ENCODE measurements at regions not wholly inside any gene's neighbourhood (a gene's known extent, or its start where the extent isn't known, plus 50 kb on each side); places are given as distances from the start of the nearest gene placed in this dataset.

DNA sequence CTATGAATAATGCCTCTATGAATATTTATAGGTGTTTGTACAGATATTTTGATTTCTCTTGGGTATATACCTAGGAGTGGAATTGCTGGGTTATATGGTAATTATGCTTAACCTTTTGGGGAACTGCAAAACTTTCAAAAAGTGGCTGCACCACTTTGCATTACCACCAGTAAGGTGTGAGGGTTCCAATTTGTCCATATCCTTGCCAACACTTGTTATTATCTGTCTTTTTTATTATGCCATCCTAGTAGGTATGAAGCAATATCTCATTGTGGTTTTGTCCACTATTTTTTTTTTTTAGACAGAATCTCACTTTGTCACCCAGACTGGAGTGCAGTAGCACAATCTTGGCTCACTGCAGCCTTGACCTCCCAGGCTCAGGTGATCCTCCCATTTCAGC, 112.2 kb upstream of the FBXO11 start:
- peaks cover 4% of the 10 kb centered on the region for H3K27me3 Mint-ChIP-seq (ENCODE audit: unreplicated experiment)
- H3K4me1 Mint-ChIP-seq (ENCODE audit: low read depth, unreplicated experiment), result no peaks in the 10 kb centered on the region
- no peaks in the 10 kb centered on the region for H3K9me3 Mint-ChIP-seq (ENCODE audit: unreplicated experiment)
- H3K27ac Mint-ChIP-seq (ENCODE audit: unreplicated experiment), result no peak overlapping the region
- DNase-seq, result no peak
- no peaks in the 10 kb centered on the region for H3K36me3 Mint-ChIP-seq (ENCODE audit: unreplicated experiment)
- TF ChIP-seq, protein P1, sequence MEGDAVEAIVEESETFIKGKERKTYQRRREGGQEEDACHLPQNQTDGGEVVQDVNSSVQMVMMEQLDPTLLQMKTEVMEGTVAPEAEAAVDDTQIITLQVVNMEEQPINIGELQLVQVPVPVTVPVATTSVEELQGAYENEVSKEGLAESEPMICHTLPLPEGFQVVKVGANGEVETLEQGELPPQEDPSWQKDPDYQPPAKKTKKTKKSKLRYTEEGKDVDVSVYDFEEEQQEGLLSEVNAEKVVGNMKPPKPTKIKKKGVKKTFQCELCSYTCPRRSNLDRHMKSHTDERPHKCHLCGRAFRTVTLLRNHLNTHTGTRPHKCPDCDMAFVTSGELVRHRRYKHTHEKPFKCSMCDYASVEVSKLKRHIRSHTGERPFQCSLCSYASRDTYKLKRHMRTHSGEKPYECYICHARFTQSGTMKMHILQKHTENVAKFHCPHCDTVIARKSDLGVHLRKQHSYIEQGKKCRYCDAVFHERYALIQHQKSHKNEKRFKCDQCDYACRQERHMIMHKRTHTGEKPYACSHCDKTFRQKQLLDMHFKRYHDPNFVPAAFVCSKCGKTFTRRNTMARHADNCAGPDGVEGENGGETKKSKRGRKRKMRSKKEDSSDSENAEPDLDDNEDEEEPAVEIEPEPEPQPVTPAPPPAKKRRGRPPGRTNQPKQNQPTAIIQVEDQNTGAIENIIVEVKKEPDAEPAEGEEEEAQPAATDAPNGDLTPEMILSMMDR (IDR thresholded peaks at IDR 0.05; ENCODE audit: partially characterized antibody, unreplicated experiment), result no peak
- H3K4me3 Mint-ChIP-seq (ENCODE audit: unreplicated experiment), result no peak overlapping the region

DNA sequence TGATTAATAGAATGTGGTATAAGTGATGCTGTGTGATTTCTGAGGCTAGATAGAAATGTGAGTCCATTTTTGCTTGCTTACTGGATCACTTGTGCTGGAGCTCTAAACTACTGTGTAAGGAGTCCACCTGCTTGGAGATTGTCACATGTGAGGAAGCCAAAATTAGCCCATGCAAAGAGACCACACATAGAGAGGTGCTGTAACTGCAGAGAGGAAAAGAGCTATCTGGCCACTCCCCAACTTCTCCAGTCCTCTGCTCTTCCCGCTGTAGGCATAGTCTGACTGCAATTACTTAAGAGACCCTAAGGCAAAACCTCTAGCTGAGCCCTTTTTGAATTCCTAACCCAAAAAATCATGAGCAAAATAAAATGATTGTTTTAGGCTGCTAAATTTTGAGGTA, 120.6 kb upstream of the FBXO11 start:
- TF ChIP-seq, protein P1 (IDR thresholded peaks at IDR 0.05; ENCODE audit: partially characterized antibody, unreplicated experiment), result no peak
- no peaks in the 10 kb centered on the region for H3K4me1 Mint-ChIP-seq (ENCODE audit: low read depth, unreplicated experiment)
- no peak overlapping the region for H3K27ac Mint-ChIP-seq (ENCODE audit: unreplicated experiment)
- H3K27me3 Mint-ChIP-seq (ENCODE audit: unreplicated experiment), result no peaks in the 10 kb centered on the region
- DNase-seq, result no peak
- peaks cover 4% of the 10 kb centered on the region for H3K9me3 Mint-ChIP-seq (ENCODE audit: unreplicated experiment)
- no peak overlapping the region for H3K4me3 Mint-ChIP-seq (ENCODE audit: unreplicated experiment)
- H3K36me3 Mint-ChIP-seq (ENCODE audit: unreplicated experiment), result peaks cover 4% of the 10 kb centered on the region

DNA sequence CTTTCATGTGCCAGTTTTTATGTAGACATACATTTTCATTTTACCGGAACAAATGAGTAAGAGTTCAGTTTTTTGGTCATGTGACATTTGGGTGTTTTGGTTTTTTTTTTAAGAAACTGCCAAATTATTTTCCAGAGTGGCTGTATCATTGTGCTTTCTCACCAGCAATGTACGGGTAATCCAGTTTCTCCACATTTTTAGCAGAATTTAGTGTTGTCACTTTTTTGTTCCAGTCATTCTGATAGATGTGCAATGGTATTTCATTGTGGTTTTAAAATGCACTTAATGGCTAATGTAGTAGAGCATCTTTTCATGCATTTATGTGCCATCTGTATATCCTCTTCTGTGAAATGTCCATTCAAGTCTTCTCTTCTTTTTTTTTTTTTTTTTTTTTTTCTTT, 126.5 kb upstream of the FBXO11 start:
- Mint-ChIP-seq H3K27me3 (ENCODE audit: unreplicated experiment) (no peaks in the 10 kb centered on the region), H3K36me3 (ENCODE audit: unreplicated experiment) (peaks cover 8% of the 10 kb centered on the region), H3K4me1 (ENCODE audit: low read depth, unreplicated experiment) (no peaks in the 10 kb centered on the region), H3K4me3 (ENCODE audit: unreplicated experiment) (no peak overlapping the region), H3K27ac (ENCODE audit: unreplicated experiment) (no peak overlapping the region), H3K9me3 (ENCODE audit: unreplicated experiment) (peaks cover 4% of the 10 kb centered on the region)
- no peak for DNase-seq
- TF ChIP-seq, protein P1 (IDR thresholded peaks at IDR 0.05; ENCODE audit: partially characterized antibody, unreplicated experiment), result no peak

DNA sequence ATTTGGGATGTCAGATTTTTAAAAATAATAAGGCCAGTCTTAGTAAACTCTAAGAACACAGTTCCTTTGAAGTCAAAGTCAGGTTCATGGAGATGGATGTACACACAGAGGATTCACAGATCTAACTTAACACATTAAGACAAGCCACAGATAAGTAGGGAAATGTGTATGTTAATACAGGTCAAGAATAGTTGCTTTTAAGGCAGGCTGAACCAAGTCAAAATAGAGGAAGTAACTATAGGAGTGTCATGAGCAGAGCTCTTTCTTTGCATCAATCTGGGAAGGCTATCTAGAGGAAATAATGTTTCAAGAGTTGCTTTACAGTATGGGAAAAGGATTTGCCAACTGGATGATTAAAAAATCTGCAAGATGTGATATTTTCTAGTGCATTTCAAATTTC, 128.0 kb upstream of the FBXO11 start:
- no peaks in the 10 kb centered on the region for H3K9me3 Mint-ChIP-seq (ENCODE audit: unreplicated experiment)
- no peak for DNase-seq
- peaks cover 5% of the 10 kb centered on the region for H3K36me3 Mint-ChIP-seq (ENCODE audit: unreplicated experiment)
- no peak overlapping the region for H3K27ac Mint-ChIP-seq (ENCODE audit: unreplicated experiment)
- no peaks in the 10 kb centered on the region for H3K4me1 Mint-ChIP-seq (ENCODE audit: low read depth, unreplicated experiment)
- TF ChIP-seq, protein P1 (IDR thresholded peaks at IDR 0.05; ENCODE audit: partially characterized antibody, unreplicated experiment), result no peak
- no peaks in the 10 kb centered on the region for H3K27me3 Mint-ChIP-seq (ENCODE audit: unreplicated experiment)
- no peak overlapping the region for H3K4me3 Mint-ChIP-seq (ENCODE audit: unreplicated experiment)

DNA sequence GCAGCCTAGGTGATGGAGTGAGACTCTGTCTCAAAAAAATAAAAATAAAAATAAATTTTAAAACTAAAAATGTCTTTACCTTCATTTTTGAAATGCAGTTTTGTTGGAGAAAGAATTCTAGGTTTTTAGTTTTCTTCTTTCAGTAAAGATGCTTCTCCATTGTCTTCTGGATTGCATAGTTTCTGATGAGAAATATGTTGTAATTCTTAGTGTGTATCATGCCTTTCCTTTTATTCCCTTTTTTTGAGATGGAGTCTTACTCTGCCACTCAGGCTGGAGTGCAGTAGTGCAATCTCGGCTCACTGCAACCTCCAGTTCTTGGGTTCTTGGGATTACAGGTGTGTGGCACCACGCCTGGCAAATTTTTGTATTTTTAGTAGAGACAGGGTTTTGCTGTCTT, 130.0 kb upstream of the FBXO11 start:
- no peak overlapping the region for H3K27ac Mint-ChIP-seq (ENCODE audit: unreplicated experiment)
- peaks cover 5% of the 10 kb centered on the region for H3K36me3 Mint-ChIP-seq (ENCODE audit: unreplicated experiment)
- H3K4me1 Mint-ChIP-seq (ENCODE audit: low read depth, unreplicated experiment), result no peaks in the 10 kb centered on the region
- H3K9me3 Mint-ChIP-seq (ENCODE audit: unreplicated experiment), result peaks cover 2% of the 10 kb centered on the region
- TF ChIP-seq, protein P1 (IDR thresholded peaks at IDR 0.05; ENCODE audit: partially characterized antibody, unreplicated experiment), result no peak
- no peaks in the 10 kb centered on the region for H3K27me3 Mint-ChIP-seq (ENCODE audit: unreplicated experiment)
- H3K4me3 Mint-ChIP-seq (ENCODE audit: unreplicated experiment), result no peak overlapping the region
- no peak for DNase-seq
